Kidney (tissue), 13 donors: ENCODE measurements at regions not wholly inside any gene's neighbourhood (a gene's known extent, or its start where the extent isn't known, plus 50 kb on each side); places are given as distances from the start of the nearest gene placed in this dataset.
"Not testable (repeated sequence)": the region's sequence is repeated elsewhere in the genome, so short reads cannot be mapped to it uniquely, and the experiment has no call there.

Source experiments
- DNase-seq, 5 donors: peaks; one replicate each; pipeline ENCODE4 v3.0.0-alpha.2; 2013 to 2020
- FAIRE-seq: peaks from 2 replicates; lab custom pipeline; 2012; peaks lifted over from hg19 to GRCh38; lab: Jason Lieb, UNC
- H3K27ac ChIP-seq, 2 donors: one replicate each; pipeline ENCODE4 v1.7.0; 2013; ENCODE audit warnings: low read depth in 2 of 2, low read length in 2 of 2, inconsistent platforms in 1 of 2
- H3K27me3 ChIP-seq: one replicate; pipeline ENCODE4 v1.7.1; 2013; ENCODE audit warnings: low read length, inconsistent platforms; ENCODE audit not compliant: control insufficient read depth, insufficient read depth
- H3K36me3 ChIP-seq, 3 donors: one replicate each; pipeline versions ENCODE4 v1.7.0 to v1.7.1; 2013; ENCODE audit warnings: low read length in 3 of 3, control low read depth in 1 of 3, inconsistent platforms in 1 of 3; ENCODE audit not compliant: insufficient read depth in 3 of 3, control insufficient read depth in 2 of 3
- H3K4me1 ChIP-seq, 3 donors: one replicate each; pipeline versions ENCODE4 v1.7.0 to v1.7.1; 2013; ENCODE audit warnings: low read length in 3 of 3, inconsistent platforms in 1 of 3, low read depth in 1 of 3; ENCODE audit not compliant: control insufficient read depth in 2 of 3, insufficient read depth in 2 of 3
- H3K4me3 ChIP-seq, 3 donors: one replicate each; pipeline versions ENCODE4 v1.7.0 to v1.8.1; 2013; ENCODE audit warnings: low read length in 3 of 3, control low read depth in 1 of 3, inconsistent platforms in 1 of 3
- H3K9ac ChIP-seq, 3 donors: one replicate each; pipeline versions ENCODE4 v1.7.0 to v1.7.1; 2013; ENCODE audit warnings: low read length in 3 of 3, control low read depth in 1 of 3, inconsistent platforms in 1 of 3
- H3K9me3 ChIP-seq, 3 donors: one replicate each; pipeline versions ENCODE4 v1.7.0 to v1.7.1; 2013; ENCODE audit warnings: low read length in 3 of 3, control low read depth in 1 of 3, inconsistent platforms in 1 of 3; ENCODE audit not compliant: control insufficient read depth in 2 of 3, insufficient read depth in 1 of 3
- intact Hi-C: fragments of 100-400 bp; cut with DNase I; formaldehyde crosslinking; loops from one replicate; pipeline ENCODE4 v1.11.1; 2022
- TF ChIP-seq, protein P1 (sequence below): IDR thresholded peaks from 3 replicates; pipeline ENCODE4 v1.5.1; 2012; ENCODE audit warnings: mild to moderate bottlenecking, moderate library complexity, borderline replicate concordance; ENCODE audit not compliant: insufficient read depth; ENCODE audit errors: extremely low read depth
- donor health status: control.
- donor health status: control.
- donor health status: control.
- donor health status: control.
- donor health status: control.
- donor health status: DM: yes; HTN: yes; CAD: no.
- donor health status: Normal renal cell carcinoma (clear cell type).

GRCh38 chr2:228367356-228367755 is 185.9 kb upstream of the SPHKAP start:
- TF ChIP-seq, protein P1, sequence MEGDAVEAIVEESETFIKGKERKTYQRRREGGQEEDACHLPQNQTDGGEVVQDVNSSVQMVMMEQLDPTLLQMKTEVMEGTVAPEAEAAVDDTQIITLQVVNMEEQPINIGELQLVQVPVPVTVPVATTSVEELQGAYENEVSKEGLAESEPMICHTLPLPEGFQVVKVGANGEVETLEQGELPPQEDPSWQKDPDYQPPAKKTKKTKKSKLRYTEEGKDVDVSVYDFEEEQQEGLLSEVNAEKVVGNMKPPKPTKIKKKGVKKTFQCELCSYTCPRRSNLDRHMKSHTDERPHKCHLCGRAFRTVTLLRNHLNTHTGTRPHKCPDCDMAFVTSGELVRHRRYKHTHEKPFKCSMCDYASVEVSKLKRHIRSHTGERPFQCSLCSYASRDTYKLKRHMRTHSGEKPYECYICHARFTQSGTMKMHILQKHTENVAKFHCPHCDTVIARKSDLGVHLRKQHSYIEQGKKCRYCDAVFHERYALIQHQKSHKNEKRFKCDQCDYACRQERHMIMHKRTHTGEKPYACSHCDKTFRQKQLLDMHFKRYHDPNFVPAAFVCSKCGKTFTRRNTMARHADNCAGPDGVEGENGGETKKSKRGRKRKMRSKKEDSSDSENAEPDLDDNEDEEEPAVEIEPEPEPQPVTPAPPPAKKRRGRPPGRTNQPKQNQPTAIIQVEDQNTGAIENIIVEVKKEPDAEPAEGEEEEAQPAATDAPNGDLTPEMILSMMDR, result no peak
- no peak for DNase-seq
- no peak for FAIRE-seq

DNA sequence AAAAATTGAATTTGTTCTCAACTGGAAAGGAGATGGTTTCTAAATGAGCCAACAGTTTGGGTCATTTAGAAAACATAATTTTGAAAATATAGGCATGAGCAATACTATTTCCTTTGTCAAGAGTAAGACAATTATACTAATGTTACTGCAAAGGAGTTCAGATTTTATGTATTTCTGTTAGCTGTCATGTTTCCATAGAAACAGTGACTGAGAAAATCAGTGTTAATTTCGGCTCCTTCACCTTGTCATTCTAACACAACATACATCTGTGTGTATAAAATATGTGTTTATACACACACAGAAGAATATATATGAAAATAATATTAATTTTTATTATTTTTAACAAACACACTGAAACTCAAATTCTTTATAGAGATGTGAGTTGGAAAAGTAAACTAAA is 178.0 kb upstream of the SPHKAP start:
- no peaks in the 10 kb centered on the region for H3K4me1 ChIP-seq
- TF ChIP-seq, protein P1, result no peak
- intact Hi-C loops, result no loop called here
- no peaks in the 10 kb centered on the region for H3K27me3 ChIP-seq
- no peaks in the 10 kb centered on the region for H3K36me3 ChIP-seq
- DNase-seq, result no peak
- no peaks in the 10 kb centered on the region for H3K9me3 ChIP-seq
- no peak overlapping the region for H3K4me3 ChIP-seq
- H3K9ac ChIP-seq, result no peak overlapping the region
- no peak overlapping the region for H3K27ac ChIP-seq
- no peak for FAIRE-seq

More at GRCh38 chr2:228367356-228367755, 185.9 kb upstream of the SPHKAP start:
- Histone ChIP-seq H3K36me3 (no peaks in the 10 kb centered on the region), H3K27ac (no peak overlapping the region), H3K4me3 (no peak overlapping the region), H3K27me3 (no peaks in the 10 kb centered on the region), H3K9me3 (no peaks in the 10 kb centered on the region), H3K9ac (no peak overlapping the region), H3K4me1 (no peaks in the 10 kb centered on the region)
- intact Hi-C loops, result no loop called here

- no peak overlapping the region for H3K4me3 ChIP-seq
- H3K27ac ChIP-seq, result no peak overlapping the region
- no peaks in the 10 kb centered on the region for H3K4me1 ChIP-seq
- FAIRE-seq, result no peak
- H3K9ac ChIP-seq, result no peak overlapping the region
- TF ChIP-seq, protein P1, result no peak
- DNase-seq, result no peak
- no peaks in the 10 kb centered on the region for H3K27me3 ChIP-seq
- no peaks in the 10 kb centered on the region for H3K36me3 ChIP-seq
- H3K9me3 ChIP-seq, result no peaks in the 10 kb centered on the region
- intact Hi-C loops, result no loop called here
These were observed 174.4 kb upstream of the SPHKAP start for GRCh38 chr2:228355897-228356296.

- H3K4me1 ChIP-seq, FAIRE-seq, H3K27ac ChIP-seq, H3K27me3 ChIP-seq, H3K9ac ChIP-seq, H3K9me3 ChIP-seq, DNase-seq, H3K4me3 ChIP-seq, H3K36me3 ChIP-seq, intact Hi-C loops: not testable (repeated sequence)
These were observed 171.5 kb upstream of the SPHKAP start for GRCh38 chr2:228352980-228353379.
